HG02870 (cell line): ENCODE measurements at regions not wholly inside any gene's neighbourhood (a gene's known extent, or its start where the extent isn't known, plus 50 kb on each side); places are given as distances from the start of the nearest gene placed in this dataset.

ENCODE experiments used
- ATAC-seq: cut with Tn5 transposase; IDR thresholded peaks from one replicate; pipeline ENCODE4 v1.9.1; 2021; ENCODE audit warnings: mild to moderate bottlenecking, moderate library complexity; ENCODE audit not compliant: unreplicated experiment

DNA sequence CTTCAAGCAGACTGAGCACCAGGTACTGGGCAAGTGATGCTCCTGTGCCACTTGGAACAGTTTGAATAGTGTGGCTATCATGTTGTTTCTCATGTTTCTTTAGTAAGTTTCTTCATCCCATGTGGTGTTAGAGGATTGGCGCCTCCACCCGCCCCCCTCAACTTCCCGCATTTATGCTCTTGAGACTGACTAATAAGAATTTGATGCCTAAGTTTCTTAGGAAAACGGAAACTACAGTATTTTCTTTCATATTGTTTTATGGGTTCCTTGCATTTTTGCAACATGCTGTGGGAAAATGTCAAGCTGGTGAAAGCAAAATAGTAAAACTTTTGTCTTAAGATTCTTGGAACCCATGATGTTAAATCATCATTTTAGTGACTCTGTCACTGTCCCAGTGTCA lies 101.2 kb upstream of the SLC4A4 start:
- no peak for ATAC-seq

DNA sequence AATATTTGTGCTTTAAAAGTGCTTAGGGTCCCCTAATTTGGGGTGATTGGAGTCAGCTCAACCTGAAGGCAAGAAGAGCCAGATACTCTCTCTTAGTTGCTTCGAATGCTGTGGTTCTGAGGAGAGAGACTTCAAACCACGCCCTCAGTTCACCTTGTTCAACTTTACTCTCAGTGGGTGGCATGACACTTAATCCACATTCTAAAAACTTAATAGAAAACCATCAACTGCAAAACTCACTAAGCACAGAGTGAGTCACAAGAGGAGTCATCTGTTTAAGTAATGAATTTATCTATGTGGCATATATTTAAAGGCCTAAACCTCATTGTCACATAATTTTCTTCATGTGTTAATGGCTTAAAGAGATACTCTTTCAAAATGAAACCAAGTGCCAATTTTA lies 99.5 kb upstream of the SLC4A4 start:
- ATAC-seq: no peak

DNA sequence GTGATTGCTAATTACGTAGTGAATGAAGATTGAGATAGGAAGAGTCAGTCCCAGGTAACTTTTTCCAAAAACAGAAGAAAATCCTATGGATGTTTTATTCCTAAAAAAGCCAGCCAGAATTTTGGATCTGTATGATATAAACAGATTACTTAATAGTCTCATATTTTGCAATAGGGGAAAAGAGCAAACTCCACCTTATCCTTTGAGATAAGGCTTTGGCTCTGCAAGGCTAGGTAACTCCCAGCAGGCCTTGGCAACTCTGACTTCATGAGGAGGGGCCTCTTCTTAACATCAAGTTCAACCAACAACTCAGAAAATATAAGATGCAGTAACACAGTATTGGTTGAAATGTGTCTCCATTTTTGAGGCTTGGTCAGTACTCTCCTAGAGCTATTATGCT lies 98.7 kb upstream of the SLC4A4 start:
- no peak for ATAC-seq

DNA sequence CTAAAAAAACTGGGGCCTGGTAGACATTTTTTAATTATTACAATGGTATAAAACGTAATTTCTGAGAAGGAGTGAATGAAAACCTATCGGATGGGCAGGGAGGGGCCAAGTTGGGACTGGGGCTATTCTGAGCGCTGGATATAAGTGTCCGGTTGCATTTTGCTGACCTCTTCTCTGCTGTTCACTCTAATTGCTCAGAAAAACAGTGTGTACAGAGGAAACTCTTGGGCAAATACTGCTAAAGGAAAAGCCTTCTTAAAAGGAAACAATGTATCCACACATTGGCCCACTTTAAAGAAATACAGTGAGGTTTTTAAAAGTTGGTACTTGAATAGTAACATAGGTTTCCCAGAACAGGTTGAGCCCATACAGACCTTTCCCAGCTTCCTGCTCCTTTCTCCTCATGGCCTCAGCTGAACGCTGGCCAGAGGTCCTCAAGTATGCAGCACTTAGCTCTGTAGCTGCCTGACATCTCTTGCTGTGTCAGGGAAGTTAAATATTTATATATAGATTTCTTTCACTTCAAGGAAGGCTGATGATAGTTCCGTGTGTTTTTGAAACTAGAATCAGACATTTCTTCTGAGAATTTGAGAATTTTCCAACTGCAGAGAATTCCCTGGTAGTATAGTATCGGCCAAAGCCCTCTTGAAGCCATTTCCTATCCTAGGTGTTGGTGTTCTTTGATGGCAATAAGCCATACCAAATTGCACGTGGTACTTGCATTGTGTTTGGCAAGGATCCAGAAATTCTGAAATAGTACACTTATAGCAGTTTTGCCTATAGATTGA lies 97.1 kb upstream of the SLC4A4 start:
- ATAC-seq: no peak

DNA sequence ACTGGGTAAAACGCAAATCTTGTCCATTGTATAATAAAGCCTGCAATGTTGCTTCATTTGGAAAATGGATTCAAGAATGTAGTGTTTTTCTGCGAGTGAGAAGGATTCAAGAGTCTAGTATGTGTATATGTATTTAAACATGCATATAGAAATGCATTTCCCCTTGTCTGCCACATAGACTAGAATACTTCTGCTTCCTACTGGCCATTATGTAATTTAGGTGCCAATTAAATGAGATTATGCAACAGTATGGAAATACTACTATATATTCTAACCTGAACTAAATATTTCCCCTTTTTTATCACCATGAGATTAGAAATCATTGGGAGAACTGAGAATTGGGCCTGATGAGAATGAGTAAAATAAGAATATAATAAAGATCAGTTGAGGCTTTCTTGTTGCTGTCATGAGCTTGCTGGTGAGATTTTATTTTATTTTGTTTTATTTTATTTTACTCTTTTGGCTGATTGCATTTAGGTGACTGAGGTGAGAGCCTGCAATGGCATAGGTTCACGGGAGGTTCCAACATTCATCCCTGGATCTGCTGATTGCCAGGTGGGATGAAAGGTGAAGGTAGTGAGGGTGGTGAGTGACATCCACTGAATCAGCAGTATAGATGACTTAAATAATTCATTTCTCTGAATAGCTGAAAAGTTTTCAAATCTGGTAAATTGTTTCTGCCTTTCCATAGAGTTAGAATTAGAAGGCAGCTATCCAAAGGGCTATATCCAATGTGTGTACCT lies 95.6 kb upstream of the SLC4A4 start:
- no peak for ATAC-seq

DNA sequence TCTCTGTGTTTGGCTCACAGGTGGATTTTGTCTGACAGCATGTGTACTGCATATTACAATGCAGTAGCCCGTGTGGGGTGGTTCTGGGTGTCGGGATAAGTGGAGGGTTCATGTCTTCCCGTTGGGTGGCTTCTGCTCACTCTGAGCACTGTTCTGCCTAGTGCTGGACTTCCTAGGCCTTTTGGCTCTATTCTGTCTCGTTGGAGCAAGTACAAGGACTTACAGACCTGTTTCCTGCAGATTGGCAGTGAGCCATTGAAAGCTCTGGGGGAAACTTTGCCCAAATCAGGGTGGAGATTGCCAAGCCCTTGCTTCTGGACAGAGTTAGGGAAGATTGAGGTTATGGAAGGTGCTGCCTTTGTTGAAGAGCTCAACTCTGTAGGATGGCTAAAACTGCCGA lies 91.1 kb upstream of the SLC4A4 start:
- no peak for ATAC-seq

DNA sequence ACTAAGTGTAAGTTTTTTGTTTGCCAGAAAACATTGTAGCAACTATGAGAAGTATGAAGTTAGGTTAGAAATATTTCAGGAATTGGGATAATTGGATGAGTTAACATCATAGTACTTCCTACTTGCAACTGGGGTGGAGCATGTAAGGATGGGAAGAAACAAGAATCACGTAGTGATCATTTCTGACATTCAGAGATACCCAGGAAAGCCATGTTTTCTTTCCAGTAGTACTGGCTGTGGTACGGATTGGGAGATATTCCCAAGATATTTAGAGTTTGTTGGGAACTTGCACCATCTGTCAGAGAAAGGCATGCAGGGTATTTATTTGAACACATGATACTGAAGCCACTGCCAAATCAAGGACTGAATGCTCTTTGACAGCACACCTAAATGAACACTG lies 87.6 kb upstream of the SLC4A4 start:
- ATAC-seq: no peak

DNA sequence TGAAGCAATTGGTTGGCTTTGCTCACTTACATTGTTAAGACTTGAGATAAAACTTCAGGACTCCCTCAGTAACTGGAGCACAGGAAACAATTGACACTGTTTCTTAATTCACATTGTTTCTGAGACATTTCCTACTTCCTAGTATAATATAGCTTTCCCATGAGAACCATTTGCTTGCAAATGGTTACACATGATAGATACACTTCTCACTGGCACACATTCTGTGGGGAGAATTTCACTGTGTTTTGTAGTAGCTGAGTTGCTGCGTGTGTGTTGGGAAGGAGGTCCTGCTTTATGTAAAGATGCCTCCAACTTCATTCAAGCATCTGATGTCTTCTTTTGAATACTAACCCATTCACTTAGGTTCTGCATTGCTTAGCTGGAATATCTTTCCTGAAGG lies 85.3 kb upstream of the SLC4A4 start:
- no peak for ATAC-seq

DNA sequence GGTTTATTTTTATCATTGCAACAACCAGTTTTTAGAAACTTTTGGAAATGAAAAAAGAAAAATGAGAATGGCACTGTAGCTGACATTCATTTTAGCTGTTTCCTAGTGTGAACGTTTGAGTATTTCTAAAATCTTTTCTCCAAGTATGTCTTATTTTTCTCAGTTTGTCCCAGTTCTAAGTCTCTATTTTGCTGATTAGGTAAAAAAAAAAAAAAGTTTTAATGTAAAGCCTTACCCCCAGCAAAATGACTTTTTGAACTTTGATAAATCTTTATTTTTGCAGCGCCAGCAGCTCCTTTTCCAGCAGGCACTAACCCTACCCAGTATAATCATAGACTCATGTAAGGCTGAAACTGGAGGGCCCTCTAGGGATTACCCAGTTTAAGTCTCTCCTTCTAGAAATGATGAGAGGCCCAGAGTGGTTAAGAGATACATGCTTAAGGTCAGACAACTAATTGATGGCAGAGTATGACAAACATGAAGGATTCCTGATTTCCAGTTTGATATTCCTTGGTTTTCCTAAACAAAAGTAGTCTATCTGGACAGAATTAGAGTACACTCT lies 84.3 kb upstream of the SLC4A4 start:
- ATAC-seq: no peak

DNA sequence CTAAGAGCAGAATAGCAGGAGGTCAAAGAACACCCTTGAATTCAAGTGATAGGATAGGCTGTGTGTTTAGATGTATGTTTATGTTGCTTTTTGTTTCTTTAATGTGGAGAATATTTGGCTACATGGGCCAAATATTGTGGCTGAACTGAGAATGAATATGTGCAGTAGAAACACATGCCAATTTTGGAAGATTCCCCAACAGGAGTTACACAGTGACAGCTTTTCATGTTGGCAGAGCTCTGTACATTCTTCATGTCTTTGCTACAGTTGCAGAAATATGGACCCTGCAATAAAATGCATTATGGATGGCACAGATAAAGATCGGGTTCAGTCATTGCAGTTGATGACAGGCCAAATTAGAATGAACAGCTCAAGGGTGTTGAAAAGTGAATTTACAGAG lies 82.8 kb upstream of the SLC4A4 start:
- ATAC-seq: no peak

DNA sequence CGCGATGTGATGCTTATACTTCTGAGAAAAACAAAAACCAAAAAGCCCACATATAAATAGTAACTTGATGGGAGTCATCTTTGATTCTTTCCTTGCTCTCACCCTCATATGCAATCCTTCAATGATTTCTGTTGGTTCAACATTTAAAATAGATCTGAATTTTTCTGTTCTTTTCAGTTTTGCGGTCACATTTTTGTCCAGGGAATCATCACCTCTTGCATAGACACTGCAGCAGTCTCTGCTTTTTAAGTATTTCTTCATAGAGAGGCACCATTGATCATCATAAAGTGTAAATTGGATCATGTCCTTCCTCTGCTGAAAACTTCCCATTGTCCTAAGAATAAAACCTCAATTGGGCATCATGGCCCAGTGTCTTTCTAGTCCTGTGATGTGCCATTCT lies 81.1 kb upstream of the SLC4A4 start:
- ATAC-seq: no peak

DNA sequence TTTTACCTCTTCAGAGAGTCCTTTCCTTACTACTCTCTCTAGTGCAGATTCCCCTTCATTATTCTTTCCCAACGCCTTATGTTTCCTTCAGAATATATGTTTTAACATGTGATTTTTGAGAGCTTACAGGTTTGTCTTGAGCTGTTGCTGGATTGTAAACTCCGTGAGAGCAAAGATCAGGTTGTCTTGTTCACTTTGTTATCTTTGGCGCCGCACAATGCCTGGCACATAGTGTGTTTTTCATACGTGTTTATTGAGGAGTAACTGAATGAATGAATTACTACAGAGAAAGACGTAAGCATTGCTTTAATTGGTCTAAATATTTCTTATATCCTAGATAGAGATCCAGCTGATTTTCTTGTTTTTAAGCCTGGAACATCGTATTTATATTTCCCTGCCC lies 80.5 kb upstream of the SLC4A4 start:
- no peak for ATAC-seq

DNA sequence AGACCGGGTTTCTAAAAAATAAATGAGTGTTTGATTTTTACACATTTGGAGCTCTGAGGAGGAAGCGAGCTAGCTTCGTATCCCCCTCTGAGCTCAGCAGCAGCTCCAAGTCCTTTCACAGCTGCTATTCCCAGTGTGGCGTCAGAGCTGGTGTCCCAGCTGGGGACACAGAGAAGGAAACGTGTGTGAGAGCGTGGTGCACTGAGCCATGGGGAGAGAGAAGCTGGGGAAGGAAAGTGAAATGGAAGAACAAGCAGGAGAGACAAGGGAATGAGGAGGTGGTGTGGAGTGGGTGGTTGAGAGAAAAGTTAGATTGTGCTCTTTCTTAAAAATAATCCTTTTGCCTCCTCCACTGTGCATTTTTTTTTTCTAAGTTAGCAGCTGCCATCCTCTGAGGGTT lies 79.5 kb upstream of the SLC4A4 start:
- ATAC-seq: no peak

DNA sequence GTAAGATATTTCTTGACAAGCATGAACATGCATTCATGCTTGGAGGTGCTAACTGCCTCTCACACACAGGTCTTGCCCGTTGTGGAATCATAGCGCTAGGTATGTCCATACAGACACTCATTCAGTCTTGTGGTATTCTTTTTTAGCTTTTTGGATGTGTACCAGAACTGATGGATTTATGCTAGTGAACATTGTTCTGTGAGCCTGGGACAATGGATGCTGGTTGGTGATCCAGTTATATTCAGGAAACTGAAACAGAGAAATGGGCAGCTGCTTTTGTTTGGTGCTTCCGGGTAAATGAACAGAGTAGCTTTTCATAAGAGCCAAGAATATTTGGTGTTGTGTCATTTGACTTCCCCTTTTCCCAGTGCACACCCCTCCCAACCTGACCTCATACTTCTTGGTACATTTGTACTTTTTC lies 78.9 kb upstream of the SLC4A4 start:
- ATAC-seq: no peak

DNA sequence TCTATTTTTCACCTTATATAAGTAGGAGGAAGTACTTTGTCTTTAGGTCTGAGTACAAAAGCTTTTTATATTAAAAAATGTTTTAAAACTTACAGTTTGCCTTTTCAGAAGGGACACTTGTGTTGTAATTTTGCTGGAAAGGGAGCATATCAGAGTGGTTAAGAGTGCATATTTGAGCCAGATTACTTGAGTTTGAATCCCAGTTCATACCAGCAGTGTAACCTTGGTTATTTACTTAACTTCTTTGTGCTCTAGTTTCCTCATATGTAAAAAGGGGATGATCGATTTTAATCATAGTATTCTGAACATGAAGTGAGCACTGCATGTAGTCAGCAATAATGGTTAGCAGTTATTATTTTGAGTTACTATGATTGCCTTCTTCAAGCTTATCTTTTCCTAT lies 78.3 kb upstream of the SLC4A4 start:
- ATAC-seq: no peak

DNA sequence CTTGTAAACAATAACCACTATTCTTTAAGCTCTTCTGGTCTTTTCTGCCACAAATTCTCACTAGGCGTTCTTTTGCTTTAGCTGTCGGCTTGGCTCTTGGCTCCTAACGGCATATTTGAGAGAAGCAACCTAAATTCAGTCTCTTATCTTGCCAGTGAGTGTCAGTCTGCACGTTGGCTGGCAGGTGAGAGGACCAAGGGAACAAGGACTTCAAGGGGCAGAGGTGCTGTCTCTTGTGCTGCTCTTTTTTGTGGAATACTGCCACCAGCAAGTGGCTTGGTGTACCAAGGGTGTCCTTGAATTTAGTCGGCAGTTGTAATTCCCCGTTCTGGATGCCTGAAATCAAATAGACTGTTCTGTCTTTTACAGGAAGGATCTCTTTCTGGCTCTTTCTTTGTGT lies 77.8 kb upstream of the SLC4A4 start:
- ATAC-seq: no peak

DNA sequence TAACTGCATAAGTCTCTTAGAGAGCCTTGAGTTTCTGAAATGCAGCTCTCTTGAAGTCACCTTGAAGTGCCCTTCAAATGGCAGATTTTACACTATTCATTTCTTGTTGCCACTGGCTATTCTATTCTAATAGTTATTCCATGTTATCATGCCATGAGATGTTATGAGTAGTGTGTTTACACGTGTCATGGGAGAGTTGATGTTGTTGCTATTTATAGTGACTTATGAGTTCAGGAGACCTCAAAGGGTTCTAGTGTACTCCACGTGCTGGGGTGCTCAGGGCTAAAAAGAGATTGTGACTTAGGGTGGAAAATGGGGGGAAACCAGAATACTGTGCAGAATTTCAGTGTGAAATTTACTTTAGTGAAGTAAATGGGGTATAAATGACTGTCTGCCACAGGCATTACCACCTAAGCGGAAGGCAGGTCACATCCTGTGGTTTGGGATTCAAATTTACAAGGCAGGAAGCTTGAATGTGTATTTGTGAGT lies 77.1 kb upstream of the SLC4A4 start:
- ATAC-seq: peak; percentile 38

DNA sequence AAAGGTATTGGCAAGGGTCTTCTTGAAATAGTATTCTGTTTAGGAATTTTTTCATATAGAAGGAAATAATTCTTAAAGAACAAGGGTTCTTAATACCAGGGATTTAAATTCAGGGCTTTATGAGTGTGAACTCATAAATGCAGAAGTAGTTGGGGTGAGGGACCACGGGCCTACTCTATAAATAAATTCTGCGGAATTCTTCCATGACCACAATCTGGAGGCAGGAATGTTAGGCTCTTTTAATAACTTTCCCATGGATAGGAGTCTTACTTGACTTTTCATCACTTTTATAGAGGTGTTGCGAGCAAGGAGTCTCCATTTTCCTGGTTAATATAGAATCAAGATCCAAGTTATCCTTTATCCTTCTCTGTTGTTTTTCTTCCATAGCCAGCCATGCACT lies 76.7 kb upstream of the SLC4A4 start:
- no peak for ATAC-seq

DNA sequence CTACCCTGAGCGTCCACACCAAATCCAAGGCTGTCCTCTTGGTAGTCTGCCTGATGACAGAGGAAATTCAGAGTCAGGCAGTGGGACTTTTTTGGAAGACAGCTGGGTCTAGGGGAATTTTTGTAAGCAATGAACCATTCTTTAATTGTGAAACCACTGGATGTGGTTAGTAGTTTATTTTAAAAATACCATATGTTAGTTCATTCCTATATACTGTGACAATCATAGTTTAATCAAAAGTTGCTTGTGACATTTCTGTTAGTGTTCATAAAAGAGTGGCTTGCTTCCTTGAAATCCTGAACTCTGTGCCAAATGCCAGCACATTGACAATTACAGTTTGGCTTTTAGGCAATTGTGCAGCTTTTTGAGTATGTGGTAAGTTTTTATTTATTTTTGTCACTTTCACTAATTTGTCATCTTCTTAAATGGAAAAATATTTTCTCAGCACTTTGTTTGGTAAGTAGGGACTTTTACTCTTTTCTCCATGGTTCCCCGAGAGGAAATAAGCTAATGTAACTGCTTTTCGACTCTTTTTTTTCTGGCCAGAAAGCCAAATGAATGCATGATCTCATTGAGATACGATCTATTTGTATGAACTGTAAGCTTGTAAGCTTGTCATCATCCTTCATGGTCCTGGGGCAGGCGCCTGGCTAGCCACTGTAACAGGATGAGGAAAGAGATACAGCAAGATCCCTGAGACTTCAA lies 72.6 kb upstream of the SLC4A4 start:
- ATAC-seq: peak; percentile 41

DNA sequence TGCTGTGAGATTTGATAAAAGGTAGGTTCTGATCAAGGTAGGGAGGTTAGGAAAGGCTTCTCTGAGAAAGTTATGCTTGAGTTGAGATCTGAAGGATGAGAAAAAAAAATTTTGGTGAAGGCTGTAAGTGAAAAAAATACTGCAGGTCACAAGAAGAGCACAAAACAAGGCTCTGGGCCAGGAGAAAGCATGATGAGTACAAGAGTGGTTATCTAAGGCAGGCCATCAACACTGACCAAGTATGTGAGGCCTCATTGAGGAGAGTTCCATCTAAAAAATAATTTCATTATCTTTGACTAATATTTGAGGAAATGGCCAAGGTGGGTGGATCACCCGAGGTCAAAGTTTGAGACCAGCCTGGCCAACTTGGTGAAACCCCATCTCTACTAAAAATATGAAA lies 71.6 kb upstream of the SLC4A4 start:
- no peak for ATAC-seq

DNA sequence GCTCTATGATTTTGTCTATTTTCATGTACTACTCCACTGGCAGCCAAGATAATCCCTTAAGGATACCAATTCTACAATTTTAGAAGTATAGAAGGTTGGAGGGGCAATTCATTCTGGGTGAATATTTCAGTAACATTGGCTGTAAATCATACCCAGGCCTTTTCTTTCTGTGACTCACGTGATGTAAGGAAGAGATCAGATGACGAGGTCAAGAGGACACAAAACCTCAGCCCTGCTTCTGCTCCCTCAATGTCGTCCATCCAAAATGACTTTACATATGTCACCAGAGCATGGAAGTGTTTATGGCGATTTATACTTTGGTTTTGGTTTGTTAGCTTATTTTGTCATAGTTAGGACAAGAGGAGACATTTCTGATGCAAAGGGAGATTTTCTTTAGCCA lies 70.7 kb upstream of the SLC4A4 start:
- ATAC-seq: no peak

DNA sequence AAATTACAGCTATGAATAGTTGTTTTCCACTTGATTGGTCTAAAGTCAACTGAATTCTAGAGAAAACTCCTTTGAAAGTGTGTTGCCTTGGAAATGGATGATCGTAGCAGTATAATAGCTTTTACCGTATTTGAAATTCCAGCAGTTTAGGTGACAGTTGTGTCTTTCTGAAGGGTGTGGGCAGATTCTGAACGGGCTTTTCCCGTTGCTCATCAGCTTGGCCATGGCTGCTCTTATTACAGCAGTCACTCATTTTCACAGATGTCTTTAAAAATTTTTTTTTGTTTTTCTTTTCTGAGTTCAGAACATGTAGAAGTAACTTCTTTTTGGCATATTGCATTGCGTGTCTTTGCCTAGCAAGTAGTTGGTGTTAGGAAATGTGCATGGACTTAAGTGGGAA lies 69.6 kb upstream of the SLC4A4 start:
- no peak for ATAC-seq
